ENCODE measurements at regions not wholly inside any gene's neighbourhood (a gene's known extent, or its start where the extent isn't known, plus 50 kb on each side); places are given as distances from the start of the nearest gene placed in this dataset.

DNA sequence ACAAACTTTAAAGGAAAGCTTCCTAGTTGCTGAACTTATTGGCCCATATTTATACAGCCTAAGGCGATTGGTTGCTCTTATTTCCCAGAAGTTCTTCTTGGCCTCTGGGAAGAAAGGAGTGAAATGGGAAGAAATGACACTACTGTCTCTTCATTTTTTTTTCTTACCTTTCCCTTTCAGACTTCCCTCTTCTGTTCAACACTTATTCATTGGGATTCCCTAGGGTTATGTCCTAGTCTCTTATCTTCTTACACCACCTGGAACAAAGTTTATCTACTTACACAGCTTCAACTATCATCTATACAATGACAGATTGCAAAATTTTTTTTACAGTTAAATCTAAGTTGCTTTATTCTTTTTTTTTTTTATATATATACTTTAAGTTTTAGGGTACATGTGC is 68.0 kb downstream of the SNX12 start:
- DNase-seq (ENCODE audit: low read depth), result no peak

GRCh38 chrX:70998411-70999027 is 67.6 kb upstream of the SLC7A3 start:
- peak; percentile 12 for DNase-seq (ENCODE audit: low read depth)

- no peak for DNase-seq (ENCODE audit: low read depth)
Measured at GRCh38 chrX:70995338-70995737, 64.4 kb upstream of the SLC7A3 start.

DNA sequence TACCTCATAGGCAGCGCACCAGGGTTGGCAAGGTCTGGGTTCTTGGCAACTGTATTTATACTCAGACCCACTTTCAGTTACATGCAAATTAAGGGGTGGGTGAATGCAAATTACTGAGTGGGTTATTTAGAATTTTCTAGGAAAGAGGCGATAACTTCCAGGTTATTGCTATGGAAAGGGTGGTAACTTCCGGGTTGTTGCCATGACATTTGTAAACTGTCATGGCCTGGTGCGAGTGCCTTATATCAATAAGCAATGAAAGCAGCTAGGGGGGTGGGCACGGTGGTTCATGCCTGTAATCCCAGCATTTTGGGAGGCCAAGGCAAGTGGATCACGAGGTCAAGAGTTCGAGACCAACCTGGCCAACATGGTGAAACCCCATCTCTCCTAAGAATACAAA is 57.5 kb upstream of the SLC7A3 start:
- no peak for DNase-seq (ENCODE audit: low read depth)
